ENCODE measurements at regions not wholly inside any gene's neighbourhood (a gene's known extent, or its start where the extent isn't known, plus 50 kb on each side); places are given as distances from the start of the nearest gene placed in this dataset.

DNA sequence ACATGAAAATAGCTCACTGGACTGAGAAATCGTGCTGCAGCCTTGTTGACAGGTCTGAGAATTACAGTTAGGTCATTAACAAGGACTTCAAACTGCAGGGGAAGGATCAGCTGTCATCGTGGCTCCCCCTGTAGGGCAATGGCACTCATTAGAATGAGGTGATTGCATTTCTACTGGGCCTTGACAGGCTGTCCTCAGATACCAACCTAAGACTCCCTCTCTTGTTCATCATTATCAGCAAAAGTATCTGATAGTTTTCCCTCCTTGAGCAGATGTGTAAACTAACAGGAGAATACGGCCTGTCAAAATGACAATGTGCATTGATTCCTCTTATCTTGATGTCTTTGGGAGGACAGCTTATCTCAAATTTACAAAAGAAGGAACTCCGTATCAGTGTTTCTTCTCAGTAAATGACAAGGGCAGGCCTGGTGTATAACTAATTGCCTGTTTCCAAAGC is 648.5 kb upstream of the LRRN3 start:
- TF ChIP-seq, protein P1, sequence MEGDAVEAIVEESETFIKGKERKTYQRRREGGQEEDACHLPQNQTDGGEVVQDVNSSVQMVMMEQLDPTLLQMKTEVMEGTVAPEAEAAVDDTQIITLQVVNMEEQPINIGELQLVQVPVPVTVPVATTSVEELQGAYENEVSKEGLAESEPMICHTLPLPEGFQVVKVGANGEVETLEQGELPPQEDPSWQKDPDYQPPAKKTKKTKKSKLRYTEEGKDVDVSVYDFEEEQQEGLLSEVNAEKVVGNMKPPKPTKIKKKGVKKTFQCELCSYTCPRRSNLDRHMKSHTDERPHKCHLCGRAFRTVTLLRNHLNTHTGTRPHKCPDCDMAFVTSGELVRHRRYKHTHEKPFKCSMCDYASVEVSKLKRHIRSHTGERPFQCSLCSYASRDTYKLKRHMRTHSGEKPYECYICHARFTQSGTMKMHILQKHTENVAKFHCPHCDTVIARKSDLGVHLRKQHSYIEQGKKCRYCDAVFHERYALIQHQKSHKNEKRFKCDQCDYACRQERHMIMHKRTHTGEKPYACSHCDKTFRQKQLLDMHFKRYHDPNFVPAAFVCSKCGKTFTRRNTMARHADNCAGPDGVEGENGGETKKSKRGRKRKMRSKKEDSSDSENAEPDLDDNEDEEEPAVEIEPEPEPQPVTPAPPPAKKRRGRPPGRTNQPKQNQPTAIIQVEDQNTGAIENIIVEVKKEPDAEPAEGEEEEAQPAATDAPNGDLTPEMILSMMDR (IDR thresholded peaks at IDR 0.05), result no peak
- no peak for DNase-seq
- no peak overlapping the region for H3K27ac Mint-ChIP-seq
- no peaks in the 10 kb centered on the region for H3K9me3 Mint-ChIP-seq
- intact Hi-C loops (cut with micrococcal nuclease), result no loop called here
- ATAC-seq (ENCODE audit: low read depth), result no peak
- no peaks in the 10 kb centered on the region for H3K36me3 Mint-ChIP-seq (ENCODE audit: low read depth)
- no peak overlapping the region for H3K4me3 Mint-ChIP-seq
- no peaks in the 10 kb centered on the region for H3K4me1 Mint-ChIP-seq
- CTCF ChIA-PET, result no interaction called here
- no peaks in the 10 kb centered on the region for H3K27me3 Mint-ChIP-seq
- POLR2A ChIA-PET, result no interaction called here

DNA sequence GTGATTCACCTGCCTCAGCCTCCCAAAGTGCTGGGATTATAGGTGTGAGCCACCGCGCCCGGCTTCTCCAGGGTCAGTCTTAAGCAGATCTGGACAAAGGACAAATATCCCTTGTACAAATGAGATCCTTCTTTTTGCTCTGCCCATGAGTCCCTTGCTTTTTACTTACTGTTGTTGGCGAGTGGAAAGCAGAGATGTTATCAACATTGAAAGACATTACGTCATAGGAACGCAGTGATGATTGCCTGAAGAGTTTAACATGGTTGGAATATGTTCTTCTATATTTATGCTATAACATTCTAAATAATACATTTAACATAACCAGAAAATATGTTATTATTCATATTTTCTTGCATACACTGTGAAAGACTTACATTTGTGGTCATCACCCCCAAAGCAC is 644.3 kb upstream of the LRRN3 start:
- Mint-ChIP-seq H3K27me3 (no peaks in the 10 kb centered on the region), H3K4me1 (no peaks in the 10 kb centered on the region), H3K9me3 (peaks cover 2% of the 10 kb centered on the region), H3K36me3 (ENCODE audit: low read depth) (no peaks in the 10 kb centered on the region), H3K4me3 (no peak overlapping the region), H3K27ac (no peak overlapping the region)
- ChIA-PET CTCF (no interaction called here), POLR2A (no interaction called here)
- TF ChIP-seq, protein P1 (IDR thresholded peaks at IDR 0.05), result no peak
- ATAC-seq (ENCODE audit: low read depth) (no peak), DNase-seq (no peak)
- intact Hi-C loops (cut with micrococcal nuclease), result no loop called here

DNA sequence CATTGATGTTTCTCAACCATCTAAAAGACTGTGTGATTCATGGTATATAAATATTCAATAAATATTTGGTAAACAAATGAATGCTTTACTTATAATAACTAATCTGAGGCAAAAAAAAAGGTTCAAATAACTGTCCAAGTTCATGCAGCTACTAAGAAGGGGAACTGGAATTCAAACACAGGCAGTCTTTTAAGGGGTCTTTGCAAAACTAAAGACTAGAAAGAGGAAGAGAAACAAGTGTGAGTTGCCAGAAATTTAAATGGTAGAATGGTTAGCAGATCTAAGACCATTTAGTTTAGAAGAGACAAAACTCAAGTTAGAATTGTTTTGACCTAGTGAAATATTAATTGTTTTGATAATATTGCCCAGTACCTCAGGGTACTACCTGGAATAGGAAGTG is 642.0 kb upstream of the LRRN3 start:
- POLR2A ChIA-PET, result no interaction called here
- DNase-seq, result no peak
- CTCF ChIA-PET, result no interaction called here
- TF ChIP-seq, protein P1 (IDR thresholded peaks at IDR 0.05), result no peak
- no peak overlapping the region for H3K27ac Mint-ChIP-seq
- no peaks in the 10 kb centered on the region for H3K27me3 Mint-ChIP-seq
- no peaks in the 10 kb centered on the region for H3K4me1 Mint-ChIP-seq
- H3K4me3 Mint-ChIP-seq, result no peak overlapping the region
- peaks cover 2% of the 10 kb centered on the region for H3K9me3 Mint-ChIP-seq
- intact Hi-C loops (cut with micrococcal nuclease), result no loop called here
- no peaks in the 10 kb centered on the region for H3K36me3 Mint-ChIP-seq (ENCODE audit: low read depth)
- ATAC-seq (ENCODE audit: low read depth), result no peak

DNA sequence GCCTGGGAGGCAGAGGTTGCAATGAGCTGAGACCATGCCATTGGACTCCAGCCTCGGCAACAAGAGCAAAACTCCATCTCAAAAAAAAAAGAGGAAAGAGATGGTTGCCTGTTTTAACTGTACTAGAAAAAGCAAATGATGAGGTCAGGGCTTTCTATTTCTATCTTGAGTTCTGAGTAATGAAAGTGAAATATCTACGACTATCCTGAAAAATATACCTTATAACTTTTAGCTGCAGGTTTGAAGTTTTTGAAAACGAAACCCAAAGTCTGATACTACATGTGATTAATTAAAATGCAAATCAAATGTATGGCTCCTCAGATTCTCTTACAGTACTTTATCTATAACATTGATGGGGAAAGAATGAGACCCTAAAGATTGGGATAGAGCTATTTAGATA is 636.2 kb upstream of the LRRN3 start:
- ATAC-seq (ENCODE audit: low read depth) (no peak), DNase-seq (no peak)
- Mint-ChIP-seq H3K9me3 (no peaks in the 10 kb centered on the region), H3K4me3 (no peak overlapping the region), H3K4me1 (no peaks in the 10 kb centered on the region), H3K27me3 (no peaks in the 10 kb centered on the region), H3K36me3 (ENCODE audit: low read depth) (no peaks in the 10 kb centered on the region), H3K27ac (no peak overlapping the region)
- POLR2A ChIA-PET, result no interaction called here
- intact Hi-C loops (cut with micrococcal nuclease), result no loop called here
- CTCF ChIA-PET, result no interaction called here
- TF ChIP-seq, protein P1 (IDR thresholded peaks at IDR 0.05), result no peak

DNA sequence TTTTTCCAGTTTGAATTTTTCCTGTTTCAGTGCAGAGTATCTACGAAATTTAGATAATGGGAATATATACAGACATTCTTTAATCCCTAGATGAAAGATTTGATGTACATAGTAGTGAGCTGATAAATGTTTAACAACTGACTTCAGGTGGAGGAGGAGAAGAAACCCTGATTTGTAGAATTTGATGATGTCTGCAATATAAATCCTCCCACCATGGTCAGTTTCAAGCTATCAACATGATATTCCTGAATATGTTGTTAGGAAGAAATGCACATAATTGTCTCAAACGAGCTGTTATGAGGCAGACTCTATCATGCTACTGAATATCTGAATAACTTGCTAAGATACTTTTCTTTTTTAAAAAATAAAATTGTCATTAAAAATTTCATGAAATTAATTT is 629.3 kb upstream of the LRRN3 start:
- no peaks in the 10 kb centered on the region for H3K36me3 Mint-ChIP-seq (ENCODE audit: low read depth)
- no peaks in the 10 kb centered on the region for H3K4me1 Mint-ChIP-seq
- intact Hi-C loops (cut with micrococcal nuclease), result no loop called here
- no peak overlapping the region for H3K27ac Mint-ChIP-seq
- H3K4me3 Mint-ChIP-seq, result no peak overlapping the region
- ATAC-seq (ENCODE audit: low read depth) (no peak), DNase-seq (no peak)
- H3K27me3 Mint-ChIP-seq, result no peaks in the 10 kb centered on the region
- TF ChIP-seq, protein P1 (IDR thresholded peaks at IDR 0.05), result no peak
- ChIA-PET CTCF (no interaction called here), POLR2A (no interaction called here)
- H3K9me3 Mint-ChIP-seq, result no peaks in the 10 kb centered on the region
